Neural progenitor cell (in vitro differentiated cells): ENCODE measurements at regions not wholly inside any gene's neighbourhood (a gene's known extent, or its start where the extent isn't known, plus 50 kb on each side); places are given as distances from the start of the nearest gene placed in this dataset.

ENCODE experiments used
- CTCF ChIP-seq: fragments of 200-600 bp; sonication (generic); IDR thresholded peaks from 2 replicates; pipeline ENCODE4 v1.5.1; 2017; ENCODE audit warnings: antibody characterized with exemption, mild to moderate bottlenecking
- EZH2 ChIP-seq: fragments of 200-600 bp; sonication (generic); IDR thresholded peaks from 2 replicates; pipeline ENCODE4 v1.6.1; 2017; ENCODE audit warnings: antibody characterized with exemption, mild to moderate bottlenecking, moderate library complexity

- TF ChIP-seq CTCF (no peak), EZH2 (no peak)
Measured at GRCh38 chr16:54487933-54488332, 201.3 kb upstream of the IRX3 start.
